Lung (tissue), 11 donors: ENCODE measurements at regions not wholly inside any gene's neighbourhood (a gene's known extent, or its start where the extent isn't known, plus 50 kb on each side); places are given as distances from the start of the nearest gene placed in this dataset.

Experiments used
- ATAC-seq: fragments of 200-7000 bp; cut with Tn5 transposase; one replicate; pipeline ENCODE4 v1.9.1; 2020; ENCODE audit warnings: moderate number of reproducible peaks; ENCODE audit not compliant: insufficient read depth, low FRiP score
- DNase-seq, 3 donors: peaks; one replicate each; pipeline ENCODE4 v3.0.0-alpha.2; 2013 to 2017
- H3K27ac ChIP-seq, 2 donors: one replicate each; pipeline ENCODE4 v1.5.1; 2013; ENCODE audit warnings: mild to moderate bottlenecking in 2 of 2, moderate library complexity in 2 of 2, control low read depth in 1 of 2, inconsistent platforms in 1 of 2, low read depth in 1 of 2, low read length in 1 of 2
- H3K27me3 ChIP-seq, 3 donors: one replicate each; pipeline ENCODE4 v1.5.1; 2013; ENCODE audit warnings: low read length in 2 of 3; ENCODE audit not compliant: control insufficient read depth in 3 of 3, insufficient read depth in 3 of 3
- H3K36me3 ChIP-seq, 4 donors: one replicate each; pipeline ENCODE4 v1.5.1; 2013; ENCODE audit warnings: low read length in 4 of 4, mild to moderate bottlenecking in 1 of 4, moderate library complexity in 1 of 4; ENCODE audit not compliant: control insufficient read depth in 4 of 4, insufficient read depth in 4 of 4
- H3K4me1 ChIP-seq, 5 donors: one replicate each; pipeline ENCODE4 v1.5.1; 2013; ENCODE audit warnings: low read length in 5 of 5, mild to moderate bottlenecking in 2 of 5, moderate library complexity in 1 of 5; ENCODE audit not compliant: control insufficient read depth in 5 of 5, insufficient read depth in 5 of 5
- H3K4me3 ChIP-seq: one replicate; pipeline ENCODE4 v1.5.1; 2013; ENCODE audit warnings: mild to moderate bottlenecking, control low read depth, moderate library complexity
- H3K9ac ChIP-seq, 2 donors: one replicate each; pipeline ENCODE4 v1.5.1; 2013; ENCODE audit warnings: low read length in 2 of 2, control low read depth in 1 of 2; ENCODE audit not compliant: insufficient read depth in 1 of 2
- H3K9me3 ChIP-seq, 4 donors: one replicate each; pipeline ENCODE4 v1.5.1; 2013; ENCODE audit warnings: low read length in 3 of 4, mild to moderate bottlenecking in 1 of 4, moderate library complexity in 1 of 4; ENCODE audit not compliant: control insufficient read depth in 4 of 4, insufficient read depth in 3 of 4
- WGBS, 2 donors: extraction: QIAGEN DNeasy Blood & Tissue Kit; methylation state at CpG; one replicate each; pipeline ENCODE4 v1.1.7; 2013; 5-methylcytosine and 5-hydroxymethylcytosine counted together
- TF ChIP-seq, protein P1 (sequence below): IDR thresholded peaks from 2 replicates; pipeline ENCODE4 v1.5.1; 2012; ENCODE audit warnings: mild to moderate bottlenecking; ENCODE audit errors: control extremely low read depth, extremely low read depth
- donor health status: control.
- donor health status: control.
- donor health status: Bipolar disorder and iron deficiency.
- donor health status: healthy.
- donor health status: DM: yes; HTN: yes; CAD: no.

DNA sequence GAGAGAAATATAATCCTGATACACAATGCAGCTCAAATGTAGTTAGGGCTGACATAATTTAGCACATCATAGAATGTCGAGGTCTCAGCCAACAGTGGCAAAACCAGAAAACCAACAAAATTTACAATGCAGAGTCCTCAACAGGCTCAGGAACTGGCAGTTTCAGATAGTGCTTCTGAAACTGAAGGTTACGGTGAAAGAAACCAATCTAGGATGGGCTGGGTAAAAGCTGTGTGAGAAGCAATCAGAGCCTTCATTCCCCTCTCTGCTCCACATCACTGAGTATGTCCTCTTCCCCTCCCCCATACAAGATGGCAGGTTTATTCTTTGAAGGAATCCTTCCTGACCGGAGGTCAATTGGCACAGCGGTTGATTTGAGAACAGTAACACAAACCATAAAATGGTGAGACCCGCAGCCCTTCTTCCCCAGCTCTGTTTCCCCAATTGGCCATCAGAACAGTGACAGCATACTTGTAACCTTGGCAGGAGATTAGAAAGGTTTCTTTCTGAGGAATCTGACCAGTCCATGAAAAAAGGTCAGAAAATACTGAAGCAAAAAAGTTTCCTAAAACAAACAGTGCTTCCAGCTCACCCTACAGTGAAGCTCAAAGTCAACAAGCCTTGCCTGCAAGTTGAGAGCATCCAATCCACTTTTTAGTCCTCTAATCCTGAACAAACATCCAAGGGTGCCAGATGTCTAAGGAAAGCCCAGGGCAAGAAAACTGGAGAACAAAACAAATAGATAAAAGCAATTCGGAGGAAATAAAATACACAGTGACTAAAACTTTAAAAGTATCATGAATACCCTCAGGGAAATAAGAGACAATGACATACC is 53.9 kb upstream of the IL6 start:
- ATAC-seq, result no peak

DNA sequence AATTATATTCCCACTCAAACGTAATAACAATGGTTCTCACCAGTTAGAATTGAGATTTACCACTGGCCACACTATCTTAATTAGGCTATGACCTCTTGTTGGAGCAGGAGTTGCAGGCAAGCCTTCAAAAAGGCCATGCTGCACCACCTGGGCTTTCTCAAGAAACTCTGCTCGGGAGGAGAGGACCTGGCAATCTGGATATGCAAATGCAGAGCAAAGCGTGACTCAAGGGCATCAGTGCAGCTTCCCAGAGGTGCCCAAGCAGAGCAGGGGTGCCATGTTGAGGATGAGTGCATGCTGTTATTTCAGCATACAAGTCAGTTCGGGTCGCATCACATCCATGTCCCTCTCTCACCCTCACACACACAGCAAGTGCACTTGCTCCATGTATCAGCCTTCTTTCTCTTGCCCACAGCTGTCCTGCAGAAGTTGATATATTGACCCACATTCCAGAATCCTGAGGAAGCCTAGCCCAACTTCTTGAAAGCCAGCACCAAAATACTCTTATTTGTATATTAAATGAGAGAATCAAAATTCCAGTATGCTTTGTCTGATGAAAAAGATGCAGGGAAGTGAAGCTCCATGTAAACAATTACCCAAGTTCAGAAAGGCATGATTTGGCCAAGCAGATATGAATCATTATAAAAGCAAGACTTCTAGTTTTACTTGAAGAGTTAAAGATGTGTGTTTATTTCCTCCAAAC is 55.7 kb upstream of the IL6 start:
- TF ChIP-seq, protein P1, sequence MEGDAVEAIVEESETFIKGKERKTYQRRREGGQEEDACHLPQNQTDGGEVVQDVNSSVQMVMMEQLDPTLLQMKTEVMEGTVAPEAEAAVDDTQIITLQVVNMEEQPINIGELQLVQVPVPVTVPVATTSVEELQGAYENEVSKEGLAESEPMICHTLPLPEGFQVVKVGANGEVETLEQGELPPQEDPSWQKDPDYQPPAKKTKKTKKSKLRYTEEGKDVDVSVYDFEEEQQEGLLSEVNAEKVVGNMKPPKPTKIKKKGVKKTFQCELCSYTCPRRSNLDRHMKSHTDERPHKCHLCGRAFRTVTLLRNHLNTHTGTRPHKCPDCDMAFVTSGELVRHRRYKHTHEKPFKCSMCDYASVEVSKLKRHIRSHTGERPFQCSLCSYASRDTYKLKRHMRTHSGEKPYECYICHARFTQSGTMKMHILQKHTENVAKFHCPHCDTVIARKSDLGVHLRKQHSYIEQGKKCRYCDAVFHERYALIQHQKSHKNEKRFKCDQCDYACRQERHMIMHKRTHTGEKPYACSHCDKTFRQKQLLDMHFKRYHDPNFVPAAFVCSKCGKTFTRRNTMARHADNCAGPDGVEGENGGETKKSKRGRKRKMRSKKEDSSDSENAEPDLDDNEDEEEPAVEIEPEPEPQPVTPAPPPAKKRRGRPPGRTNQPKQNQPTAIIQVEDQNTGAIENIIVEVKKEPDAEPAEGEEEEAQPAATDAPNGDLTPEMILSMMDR, result no peak
- WGBS, 2 donors, result 89 to 90% methylated on average over 5 of the region's 5 CpGs

More for the DNA sequence above, 53.9 kb upstream of the IL6 start:
- Histone ChIP-seq H3K36me3 (no peaks in the 10 kb centered on the region), H3K9ac (no peak overlapping the region), H3K27ac (no peak overlapping the region), H3K4me1 (peaks cover 0 to 6% (median 5%) of the 10 kb centered on the region in 5 donors), H3K9me3 (no peaks in the 10 kb centered on the region), H3K27me3 (no peaks in the 10 kb centered on the region), H3K4me3 (no peak overlapping the region)
- TF ChIP-seq, protein P1, result no peak
- peak in 2 of 3 donors; percentile 27 to 41 for DNase-seq
- 50 to 74% methylated on average over 6 of the region's 6 CpGs for WGBS, 2 donors

DNA sequence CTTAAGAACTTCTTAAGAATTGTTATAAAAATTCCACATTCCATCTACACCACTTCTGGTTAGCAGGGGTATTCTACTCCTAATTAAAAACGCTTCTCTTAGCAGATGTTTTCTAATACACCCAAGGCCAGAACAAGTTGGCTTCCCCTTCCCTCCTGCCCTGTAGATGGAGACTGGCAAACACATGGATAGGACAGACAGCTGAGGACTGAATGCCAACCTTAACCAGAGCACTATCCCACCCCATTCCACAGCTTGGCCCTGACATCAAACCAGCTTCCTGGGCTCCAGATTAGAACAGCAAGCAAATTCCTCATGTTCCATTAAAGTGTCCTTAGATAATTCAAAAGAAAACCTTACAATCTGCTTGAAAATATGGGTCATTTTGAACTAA is 56.6 kb upstream of the IL6 start:
- Histone ChIP-seq H3K4me1 (peaks cover 0 to 6% (median 2%) of the 10 kb centered on the region in 5 donors), H3K27ac (no peak overlapping the region), H3K36me3 (no peaks in the 10 kb centered on the region), H3K27me3 (no peaks in the 10 kb centered on the region), H3K9ac (no peak overlapping the region), H3K4me3 (no peak overlapping the region), H3K9me3 (no peaks in the 10 kb centered on the region)
- ATAC-seq, result no peak
- TF ChIP-seq, protein P1, result no peak
- 75 to 93% methylated on average over 1 of the region's 1 CpG for WGBS, 2 donors
- no peak for DNase-seq

More for the DNA sequence above, 55.7 kb upstream of the IL6 start:
- no peak overlapping the region for H3K27ac ChIP-seq
- DNase-seq (no peak), ATAC-seq (no peak)
- no peaks in the 10 kb centered on the region for H3K9me3 ChIP-seq
- H3K4me1 ChIP-seq, result peaks cover 0 to 6% (median 5%) of the 10 kb centered on the region in 5 donors
- no peak overlapping the region for H3K4me3 ChIP-seq
- H3K9ac ChIP-seq, result no peak overlapping the region
- no peaks in the 10 kb centered on the region for H3K27me3 ChIP-seq
- no peaks in the 10 kb centered on the region for H3K36me3 ChIP-seq
